GM12865 (cell line): ENCODE measurements at regions not wholly inside any gene's neighbourhood (a gene's known extent, or its start where the extent isn't known, plus 50 kb on each side); places are given as distances from the start of the nearest gene placed in this dataset.

ENCODE experiments used
- DNase-seq: peaks from one replicate; pipeline ENCODE4 v3.0.0; 2010; ENCODE audit warnings: low read depth
- H3K4me3 ChIP-seq: 2 replicates; pipeline ENCODE4 v1.5.1; 2011; ENCODE audit warnings: mild to moderate bottlenecking, low read depth, low read length, control low read depth
- CTCF ChIP-seq: IDR thresholded peaks from 2 replicates; pipeline ENCODE4 v1.5.1; 2011; ENCODE audit warnings: low read length, control low read depth, low read depth, inconsistent platforms; ENCODE audit not compliant: insufficient read depth; ENCODE audit errors: missing control alignments

GRCh38 chr20:55070001-55070400 is 594.6 kb downstream of the DOK5 start:
- H3K4me3 ChIP-seq, result no peak overlapping the region
- no peak for TF ChIP-seq CTCF
- no peak for DNase-seq

GRCh38 chr20:55067158-55067825 is 591.9 kb downstream of the DOK5 start:
- no peak for TF ChIP-seq CTCF
- no peak overlapping the region for H3K4me3 ChIP-seq
- no peak for DNase-seq

- DNase-seq, result no peak
- TF ChIP-seq CTCF, result no peak
Measured at GRCh38 chr20:55058938-55059337, 583.5 kb downstream of the DOK5 start.

GRCh38 chr20:55057779-55058415 is 582.5 kb downstream of the DOK5 start:
- H3K4me3 ChIP-seq, result no peak overlapping the region
- no peak for TF ChIP-seq CTCF
- no peak for DNase-seq

More at GRCh38 chr20:55058938-55059337, 583.5 kb downstream of the DOK5 start:
- H3K4me3 ChIP-seq, result no peak overlapping the region

GRCh38 chr20:55054453-55054852 is 579.1 kb downstream of the DOK5 start:
- no peak overlapping the region for H3K4me3 ChIP-seq
- DNase-seq, result no peak
- TF ChIP-seq CTCF, result no peak

GRCh38 chr20:55053389-55053788 is 578.0 kb downstream of the DOK5 start:
- no peak for TF ChIP-seq CTCF
- DNase-seq, result no peak
- H3K4me3 ChIP-seq, result no peak overlapping the region
